Fibroblast of skin of left quadriceps (primary cell): ENCODE measurements at regions not wholly inside any gene's neighbourhood (a gene's known extent, or its start where the extent isn't known, plus 50 kb on each side); places are given as distances from the start of the nearest gene placed in this dataset.
A peak's percentile ranks its signal among the peaks of the same experiment; 100 is the strongest.
"Not testable (repeated sequence)": the region's sequence is repeated elsewhere in the genome, so short reads cannot be mapped to it uniquely, and the experiment has no call there.

Experiments used
- DNase-seq, 2 experiments: peaks; one replicate each; pipeline ENCODE4 v3.0.0-alpha.2; 2013; ENCODE audit warnings: low read depth in 2 of 2

GRCh38 chr5:96319981-96320739, 112.9 kb downstream of the PCSK1 start:
- not testable (repeated sequence) for DNase-seq

- DNase-seq: no peak
These were observed 114.4 kb downstream of the PCSK1 start for GRCh38 chr5:96318569-96319110.

GRCh38 chr5:96317945-96318344, 115.1 kb downstream of the PCSK1 start:
- DNase-seq: no peak

- no peak for DNase-seq
These were observed 116.6 kb downstream of the PCSK1 start for GRCh38 chr5:96316487-96316886.

- DNase-seq: no peak
These were observed 117.0 kb downstream of the PCSK1 start for GRCh38 chr5:96316017-96316416.

GRCh38 chr5:96315431-96315830, 117.6 kb downstream of the PCSK1 start:
- DNase-seq: no peak

- DNase-seq: no peak
These were observed 120.7 kb downstream of the PCSK1 start for GRCh38 chr5:96312383-96312782.

GRCh38 chr5:96307047-96307446, 126.0 kb downstream of the PCSK1 start:
- not testable (repeated sequence) for DNase-seq

- DNase-seq: no peak
These were observed 130.8 kb downstream of the PCSK1 start for GRCh38 chr5:96302174-96302738.

- no peak for DNase-seq
These were observed 132.1 kb downstream of the PCSK1 start for GRCh38 chr5:96300976-96301375.

- DNase-seq: peak; percentile 95 to 96
These were observed 135.2 kb downstream of the PCSK1 start for GRCh38 chr5:96297867-96298266.

- DNase-seq: peak; percentile 75 to 76
These were observed 135.8 kb downstream of the PCSK1 start for GRCh38 chr5:96297290-96297689.

- no peak for DNase-seq
These were observed 138.2 kb downstream of the PCSK1 start for GRCh38 chr5:96294884-96295202.

- peak in 1 of 2 experiments; percentile 30 for DNase-seq
These were observed 138.8 kb downstream of the PCSK1 start for GRCh38 chr5:96293966-96294883.

GRCh38 chr5:96292582-96293247, 140.3 kb downstream of the PCSK1 start:
- no peak for DNase-seq

GRCh38 chr5:96289287-96289686, 143.8 kb downstream of the PCSK1 start:
- DNase-seq: not testable (repeated sequence)

GRCh38 chr5:96288845-96289185, 144.2 kb downstream of the PCSK1 start:
- peak; percentile 55 for DNase-seq

- DNase-seq: no peak
These were observed 144.7 kb downstream of the PCSK1 start for GRCh38 chr5:96288166-96288844.

- no peak for DNase-seq
These were observed 145.9 kb downstream of the PCSK1 start for GRCh38 chr5:96287136-96287535.

GRCh38 chr5:96285823-96286222, 147.2 kb downstream of the PCSK1 start:
- no peak for DNase-seq

- DNase-seq: no peak
These were observed 148.2 kb downstream of the PCSK1 start for GRCh38 chr5:96284727-96285389.
